GM23338 (cell line): ENCODE measurements at regions not wholly inside any gene's neighbourhood (a gene's known extent, or its start where the extent isn't known, plus 50 kb on each side); places are given as distances from the start of the nearest gene placed in this dataset.
"Not testable (repeated sequence)": the region's sequence is repeated elsewhere in the genome, so short reads cannot be mapped to it uniquely, and the experiment has no call there.

Experiments used
- CREB1 ChIP-seq: fragments of 250-450 bp; sonication (Bioruptor Pico); IDR thresholded peaks from 2 replicates; pipeline ENCODE4 v1.5.0; 2020; ENCODE audit warnings: low read depth, mild to moderate bottlenecking, moderate library complexity
- EZH2 ChIP-seq: fragments of 200-600 bp; sonication (generic); IDR thresholded peaks from one replicate; pipeline ENCODE4 v1.8.0; 2017; ENCODE audit warnings: antibody characterized with exemption, mild to moderate bottlenecking, low read depth; ENCODE audit not compliant: unreplicated experiment
- EZH2phosphoT487 ChIP-seq: fragments of 200-600 bp; sonication (generic); IDR thresholded peaks from one replicate; pipeline ENCODE4 v1.8.1; 2018; ENCODE audit warnings: antibody characterized with exemption; ENCODE audit not compliant: unreplicated experiment
- JUNB ChIP-seq: IDR thresholded peaks from one replicate; pipeline ENCODE4 v1.6.1; 2016; ENCODE audit warnings: antibody characterized with exemption; ENCODE audit not compliant: unreplicated experiment
- NANOG ChIP-seq: IDR thresholded peaks from 2 replicates; pipeline ENCODE4 v1.6.1; 2016; ENCODE audit warnings: antibody characterized with exemption, borderline replicate concordance
- POLR2AphosphoS5 ChIP-seq: IDR thresholded peaks from 2 replicates; pipeline ENCODE4 v1.6.1; 2016; ENCODE audit warnings: antibody characterized with exemption, low read depth
- STAT1 ChIP-seq: IDR thresholded peaks from one replicate; pipeline ENCODE4 v1.6.1; 2016; ENCODE audit warnings: antibody characterized with exemption; ENCODE audit not compliant: unreplicated experiment
- ZNF331 ChIP-seq: fragments of 250-450 bp; sonication (Bioruptor Pico); IDR thresholded peaks from 2 replicates; pipeline ENCODE4 v1.5.0; 2020; ENCODE audit warnings: low read depth, mild to moderate bottlenecking, moderate library complexity
- TF ChIP-seq, protein P1 (sequence below), 2 experiments: fragments of 200-600 bp in 1 of 2; sonication (generic) in 1 of 2; conservative IDR thresholded peaks; 2 replicates each; pipeline versions ENCODE4 v1.5.1 to v1.6.1; 2016 to 2017; ENCODE audit warnings: antibody characterized with exemption in 2 of 2, low read depth in 2 of 2, mild to moderate bottlenecking in 2 of 2, moderate library complexity in 1 of 2
- TF ChIP-seq, protein P2 (sequence below): IDR thresholded peaks from 2 replicates; pipeline ENCODE4 v1.6.1; 2016; ENCODE audit warnings: antibody characterized with exemption

DNA sequence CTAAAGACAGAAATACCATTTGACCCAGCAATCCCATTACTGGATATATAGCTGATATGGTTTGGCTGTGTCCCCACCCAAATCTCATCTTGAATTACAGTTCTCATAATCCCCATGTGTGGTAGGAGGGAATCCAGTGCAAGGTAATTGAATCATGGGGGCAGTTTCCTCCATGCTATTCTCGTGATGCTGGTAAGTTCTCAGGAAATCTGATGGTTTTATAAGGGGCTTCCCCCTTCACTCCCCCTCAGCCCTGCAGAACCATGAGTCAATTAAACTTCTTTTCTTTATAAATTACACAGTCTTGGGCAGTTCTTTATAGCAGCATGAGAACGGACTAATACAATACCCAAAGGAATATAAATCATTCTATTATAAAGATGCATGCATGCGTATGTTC is 184.6 kb upstream of the NR3C1 start:
- TF ChIP-seq, protein P1, sequence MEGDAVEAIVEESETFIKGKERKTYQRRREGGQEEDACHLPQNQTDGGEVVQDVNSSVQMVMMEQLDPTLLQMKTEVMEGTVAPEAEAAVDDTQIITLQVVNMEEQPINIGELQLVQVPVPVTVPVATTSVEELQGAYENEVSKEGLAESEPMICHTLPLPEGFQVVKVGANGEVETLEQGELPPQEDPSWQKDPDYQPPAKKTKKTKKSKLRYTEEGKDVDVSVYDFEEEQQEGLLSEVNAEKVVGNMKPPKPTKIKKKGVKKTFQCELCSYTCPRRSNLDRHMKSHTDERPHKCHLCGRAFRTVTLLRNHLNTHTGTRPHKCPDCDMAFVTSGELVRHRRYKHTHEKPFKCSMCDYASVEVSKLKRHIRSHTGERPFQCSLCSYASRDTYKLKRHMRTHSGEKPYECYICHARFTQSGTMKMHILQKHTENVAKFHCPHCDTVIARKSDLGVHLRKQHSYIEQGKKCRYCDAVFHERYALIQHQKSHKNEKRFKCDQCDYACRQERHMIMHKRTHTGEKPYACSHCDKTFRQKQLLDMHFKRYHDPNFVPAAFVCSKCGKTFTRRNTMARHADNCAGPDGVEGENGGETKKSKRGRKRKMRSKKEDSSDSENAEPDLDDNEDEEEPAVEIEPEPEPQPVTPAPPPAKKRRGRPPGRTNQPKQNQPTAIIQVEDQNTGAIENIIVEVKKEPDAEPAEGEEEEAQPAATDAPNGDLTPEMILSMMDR (conservative IDR thresholded peaks at IDR 0.05; ENCODE audit: low read depth in 2 of 2) = not testable (repeated sequence)
- not testable (repeated sequence) for TF ChIP-seq NANOG; EZH2; JUNB; POLR2AphosphoS5; CREB1 (CRISPR knock-in tag); EZH2phosphoT487; ZNF331 (CRISPR knock-in tag); STAT1
- TF ChIP-seq, protein P2, sequence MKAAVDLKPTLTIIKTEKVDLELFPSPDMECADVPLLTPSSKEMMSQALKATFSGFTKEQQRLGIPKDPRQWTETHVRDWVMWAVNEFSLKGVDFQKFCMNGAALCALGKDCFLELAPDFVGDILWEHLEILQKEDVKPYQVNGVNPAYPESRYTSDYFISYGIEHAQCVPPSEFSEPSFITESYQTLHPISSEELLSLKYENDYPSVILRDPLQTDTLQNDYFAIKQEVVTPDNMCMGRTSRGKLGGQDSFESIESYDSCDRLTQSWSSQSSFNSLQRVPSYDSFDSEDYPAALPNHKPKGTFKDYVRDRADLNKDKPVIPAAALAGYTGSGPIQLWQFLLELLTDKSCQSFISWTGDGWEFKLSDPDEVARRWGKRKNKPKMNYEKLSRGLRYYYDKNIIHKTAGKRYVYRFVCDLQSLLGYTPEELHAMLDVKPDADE = not testable (repeated sequence)
